ENCODE measurements at regions not wholly inside any gene's neighbourhood (a gene's known extent, or its start where the extent isn't known, plus 50 kb on each side); places are given as distances from the start of the nearest gene placed in this dataset.

DNA sequence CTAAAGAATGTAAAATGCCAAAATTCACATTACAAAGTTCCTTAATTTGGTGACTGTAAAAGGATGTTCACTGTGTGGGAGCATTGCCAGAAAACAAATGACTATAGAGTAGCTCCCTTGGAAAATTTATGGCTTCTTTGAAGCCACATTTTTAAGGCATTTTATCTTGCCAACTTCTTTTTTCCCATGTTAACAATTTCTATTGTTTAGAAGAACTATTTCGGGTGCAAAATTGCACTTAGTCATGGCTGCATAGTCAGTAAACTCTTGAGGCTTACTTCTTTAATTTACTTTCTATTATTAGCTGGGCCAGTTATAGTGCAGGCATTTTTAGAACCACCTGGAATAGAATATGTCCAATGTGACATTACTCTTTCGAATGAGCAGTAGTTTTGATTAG is 515.3 kb downstream of the JRKL start:
- no peak for DNase-seq (ENCODE audit: low read depth)
- no peak overlapping the region for H3K4me3 ChIP-seq (ENCODE audit: control insufficient read depth, low read depth, low read length)
- TF ChIP-seq, protein P1, sequence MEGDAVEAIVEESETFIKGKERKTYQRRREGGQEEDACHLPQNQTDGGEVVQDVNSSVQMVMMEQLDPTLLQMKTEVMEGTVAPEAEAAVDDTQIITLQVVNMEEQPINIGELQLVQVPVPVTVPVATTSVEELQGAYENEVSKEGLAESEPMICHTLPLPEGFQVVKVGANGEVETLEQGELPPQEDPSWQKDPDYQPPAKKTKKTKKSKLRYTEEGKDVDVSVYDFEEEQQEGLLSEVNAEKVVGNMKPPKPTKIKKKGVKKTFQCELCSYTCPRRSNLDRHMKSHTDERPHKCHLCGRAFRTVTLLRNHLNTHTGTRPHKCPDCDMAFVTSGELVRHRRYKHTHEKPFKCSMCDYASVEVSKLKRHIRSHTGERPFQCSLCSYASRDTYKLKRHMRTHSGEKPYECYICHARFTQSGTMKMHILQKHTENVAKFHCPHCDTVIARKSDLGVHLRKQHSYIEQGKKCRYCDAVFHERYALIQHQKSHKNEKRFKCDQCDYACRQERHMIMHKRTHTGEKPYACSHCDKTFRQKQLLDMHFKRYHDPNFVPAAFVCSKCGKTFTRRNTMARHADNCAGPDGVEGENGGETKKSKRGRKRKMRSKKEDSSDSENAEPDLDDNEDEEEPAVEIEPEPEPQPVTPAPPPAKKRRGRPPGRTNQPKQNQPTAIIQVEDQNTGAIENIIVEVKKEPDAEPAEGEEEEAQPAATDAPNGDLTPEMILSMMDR (IDR thresholded peaks at IDR 0.05; ENCODE audit: control insufficient read depth, insufficient read depth, low read depth, low read length, missing control alignments) = no peak

DNA sequence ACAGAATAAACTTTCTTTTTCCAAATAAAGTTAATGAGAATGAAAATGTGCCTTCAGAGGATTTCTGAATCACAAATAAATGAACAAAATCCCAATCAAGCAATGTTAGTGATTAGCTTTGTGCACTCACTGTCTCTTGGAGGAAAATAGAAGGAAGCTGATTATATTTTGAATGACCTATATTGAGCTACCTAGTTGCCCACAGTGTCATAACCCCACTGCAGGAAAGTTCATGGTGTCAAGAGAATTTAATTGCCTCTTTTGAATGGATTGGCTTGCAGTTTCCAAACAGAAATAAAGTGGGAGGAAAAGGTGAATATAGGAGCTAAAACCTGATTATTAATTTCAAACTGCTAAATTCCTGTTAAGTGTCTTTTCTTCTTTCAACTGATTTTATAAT is 515.9 kb downstream of the JRKL start:
- H3K4me3 ChIP-seq (ENCODE audit: control insufficient read depth, low read depth, low read length) = no peak overlapping the region
- DNase-seq (ENCODE audit: low read depth) = no peak
- TF ChIP-seq, protein P1 (IDR thresholded peaks at IDR 0.05; ENCODE audit: control insufficient read depth, insufficient read depth, low read depth, low read length, missing control alignments) = no peak

DNA sequence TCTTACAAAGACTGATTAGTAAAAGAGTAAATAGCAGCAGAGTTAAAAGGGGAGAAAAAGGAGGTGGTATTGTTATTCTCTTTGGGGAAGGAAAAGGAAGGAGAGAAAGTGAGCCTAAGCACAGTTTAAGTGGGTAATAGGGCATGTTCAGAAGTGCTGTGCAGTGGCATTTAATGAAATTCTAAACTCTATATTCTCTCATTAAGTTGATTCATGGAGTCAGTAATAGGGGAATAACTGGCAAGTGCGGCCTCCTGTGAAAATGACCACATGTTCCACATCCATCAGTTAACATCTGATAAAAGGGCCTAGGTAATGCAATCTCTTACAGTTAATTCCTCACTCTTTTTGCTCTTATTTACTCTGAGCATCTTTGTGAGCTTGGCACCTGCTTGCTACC is 516.7 kb downstream of the JRKL start:
- TF ChIP-seq, protein P1 (IDR thresholded peaks at IDR 0.05; ENCODE audit: control insufficient read depth, insufficient read depth, low read depth, low read length, missing control alignments) = no peak
- H3K4me3 ChIP-seq (ENCODE audit: control insufficient read depth, low read depth, low read length) = no peak overlapping the region
- no peak for DNase-seq (ENCODE audit: low read depth)

DNA sequence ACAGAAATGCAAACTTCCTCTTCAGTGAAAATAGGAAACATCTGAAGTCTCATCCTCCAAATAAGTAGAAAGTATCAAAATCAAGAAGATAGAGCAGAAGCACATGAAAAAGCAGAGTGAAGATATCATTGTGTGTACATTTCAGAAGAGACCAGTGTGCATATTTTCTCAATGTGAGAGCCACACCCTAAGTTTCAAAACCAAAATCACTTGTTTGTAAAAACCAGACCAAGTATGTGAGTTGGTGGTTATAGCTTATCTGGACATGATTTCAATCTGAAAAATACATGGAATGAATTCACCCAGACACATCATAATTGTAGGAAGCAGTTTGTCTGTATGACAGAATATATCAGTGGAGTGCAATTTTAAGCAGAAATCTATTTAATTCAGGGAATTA is 536.0 kb downstream of the JRKL start:
- TF ChIP-seq, protein P1 (IDR thresholded peaks at IDR 0.05; ENCODE audit: control insufficient read depth, insufficient read depth, low read depth, low read length, missing control alignments) = no peak
- no peak for DNase-seq (ENCODE audit: low read depth)
- H3K4me3 ChIP-seq (ENCODE audit: control insufficient read depth, low read depth, low read length) = no peak overlapping the region

DNA sequence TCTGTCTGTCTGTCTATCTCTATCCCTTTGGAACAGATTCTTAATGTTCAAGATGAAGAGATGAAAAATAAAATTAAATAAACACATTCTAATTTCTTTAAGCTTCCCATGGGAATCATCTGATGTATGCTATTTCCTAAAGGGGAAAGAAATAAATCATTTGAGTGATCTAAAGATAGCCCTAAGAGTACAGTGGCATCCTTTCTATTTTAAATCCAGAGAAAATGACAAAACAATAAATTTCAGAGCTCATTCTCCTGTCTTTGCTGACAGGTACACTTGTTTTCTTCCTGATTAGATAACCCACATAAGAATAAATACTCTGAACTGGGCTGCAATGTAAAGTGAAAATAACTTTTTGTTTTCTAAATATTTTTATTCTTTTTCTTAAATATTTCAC is 550.4 kb downstream of the JRKL start:
- DNase-seq (ENCODE audit: low read depth) = no peak
- TF ChIP-seq, protein P1 (IDR thresholded peaks at IDR 0.05; ENCODE audit: control insufficient read depth, insufficient read depth, low read depth, low read length, missing control alignments) = no peak
- H3K4me3 ChIP-seq (ENCODE audit: control insufficient read depth, low read depth, low read length) = no peak overlapping the region

DNA sequence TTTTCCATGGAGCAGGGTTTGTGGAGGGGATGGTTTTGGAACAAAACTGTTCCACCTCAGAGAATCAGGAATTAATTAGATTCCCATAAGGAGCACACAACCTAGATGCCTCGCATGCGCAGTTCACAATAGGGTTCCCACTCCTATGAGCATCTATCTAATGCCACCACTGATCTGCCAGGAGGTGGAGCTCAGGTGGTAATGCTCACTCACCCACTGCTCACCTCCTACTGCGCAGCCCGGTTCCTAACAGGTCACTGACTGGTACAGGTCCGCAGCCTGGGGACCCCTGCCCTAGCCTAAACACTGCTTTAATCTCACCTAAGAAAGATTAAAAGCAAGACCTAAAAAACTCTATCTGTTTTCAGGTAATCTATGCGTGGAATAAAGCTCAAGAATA is 553.0 kb downstream of the JRKL start:
- H3K4me3 ChIP-seq (ENCODE audit: control insufficient read depth, low read depth, low read length) = no peak overlapping the region
- DNase-seq (ENCODE audit: low read depth) = no peak
- TF ChIP-seq, protein P1 (IDR thresholded peaks at IDR 0.05; ENCODE audit: control insufficient read depth, insufficient read depth, low read depth, low read length, missing control alignments) = no peak

DNA sequence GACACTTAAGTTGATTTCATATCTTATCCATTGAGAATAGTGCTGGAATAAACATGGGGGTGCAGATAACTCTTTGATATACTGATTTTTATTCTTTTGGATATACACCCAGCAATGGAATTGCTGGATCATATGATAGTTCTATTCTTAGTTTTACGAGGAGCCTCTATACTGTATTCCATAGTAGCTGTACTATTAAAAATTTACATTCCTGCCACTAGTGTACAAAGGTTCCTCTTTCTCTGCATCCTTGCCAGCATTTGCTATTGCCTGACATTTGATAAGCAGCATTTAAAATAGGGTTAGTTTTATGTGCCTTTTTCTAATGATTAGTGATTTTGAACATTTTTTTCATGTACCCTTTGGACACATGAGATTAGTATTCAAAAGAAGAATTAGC is 554.2 kb downstream of the JRKL start:
- TF ChIP-seq, protein P1 (IDR thresholded peaks at IDR 0.05; ENCODE audit: control insufficient read depth, insufficient read depth, low read depth, low read length, missing control alignments) = no peak
- no peak for DNase-seq (ENCODE audit: low read depth)
- no peak overlapping the region for H3K4me3 ChIP-seq (ENCODE audit: control insufficient read depth, low read depth, low read length)
